SH-SY5Y (cell line): ENCODE measurements at regions not wholly inside any gene's neighbourhood (a gene's known extent, or its start where the extent isn't known, plus 50 kb on each side); places are given as distances from the start of the nearest gene placed in this dataset.

Experiments
- GATA2 ChIP-seq: IDR thresholded peaks from 2 replicates; pipeline ENCODE4 v1.6.1; 2011; ENCODE audit warnings: mild to moderate bottlenecking, low read depth, low read length
- GATA3 ChIP-seq: IDR thresholded peaks from 2 replicates; pipeline ENCODE4 v1.6.1; 2011; ENCODE audit warnings: low read depth, mild to moderate bottlenecking, low read length, moderate library complexity

- no peak for TF ChIP-seq GATA2
- no peak for TF ChIP-seq GATA3
Observed at GRCh38 chr13:73664851-73665250, 469.4 kb downstream of the KLF12 start.
